ENCODE measurements at regions not wholly inside any gene's neighbourhood (a gene's known extent, or its start where the extent isn't known, plus 50 kb on each side); places are given as distances from the start of the nearest gene placed in this dataset.

DNA sequence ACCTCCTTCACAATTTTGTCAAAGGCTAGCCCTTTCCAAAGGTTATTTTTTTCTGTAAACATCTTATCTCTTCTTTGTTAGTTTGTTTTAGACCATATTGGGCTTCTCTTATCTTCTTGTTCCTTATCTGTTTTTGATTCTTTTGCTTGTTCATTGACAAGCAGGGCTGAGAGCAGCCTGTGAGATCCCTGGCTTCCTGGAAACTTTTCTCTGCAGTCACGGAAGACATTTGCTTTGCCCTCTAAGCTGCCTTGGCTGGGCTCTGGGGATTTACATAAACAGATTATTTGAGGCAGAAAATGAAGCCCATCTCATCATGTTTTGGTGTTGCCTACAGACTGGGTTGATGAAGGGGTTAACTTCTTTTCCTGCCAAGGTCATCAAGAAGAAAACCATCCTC is 157.4 kb upstream of the AMOT start:
- DNase-seq (ENCODE audit: low spot score) (no peak), ATAC-seq (no peak), FAIRE-seq (no peak)
- POLR2A ChIA-PET: no interaction called here
- CTCF ChIA-PET (ENCODE audit: low intra/inter-chr PET ratio, low total read pairs): no interaction called here
- Histone ChIP-seq H3K4me1 (ENCODE audit: insufficient read depth, low read length) (no peaks in the 10 kb centered on the region), H4K20me1 (ENCODE audit: insufficient read depth, low read length) (no peaks in the 10 kb centered on the region), H3K27ac (ENCODE audit: extremely low read length, insufficient read depth, low read length) (no peak overlapping the region), H3K4me3 (replicated peaks in 1 of 3; ENCODE audit: insufficient read depth in 1 of 3, low read depth in 2 of 3, low read length in 3 of 3) (no peak overlapping the region), H3K9ac (ENCODE audit: insufficient read depth, low read depth, low read length) (no peak overlapping the region), H2AFZ (ENCODE audit: low read length) (no peak overlapping the region), H3K4me2 (ENCODE audit: low read depth, low read length) (no peak overlapping the region), H3K9me3 (ENCODE audit: low read length) (no peaks in the 10 kb centered on the region), H3K27me3 (ENCODE audit: control insufficient read depth in 1 of 2, insufficient read depth in 2 of 2, low read length in 2 of 2) (no peaks in the 10 kb centered on the region), H3K79me2 (ENCODE audit: insufficient read depth, low read length) (no peaks in the 10 kb centered on the region), H3K36me3 (replicated peaks in 1 of 2; ENCODE audit: control insufficient read depth in 1 of 2, insufficient read depth in 2 of 2, low read length in 2 of 2) (no peaks in the 10 kb centered on the region)
- no TSS peak for BruUV-seq (replicated peaks)
- in situ Hi-C loops (cut with HindIII; ENCODE audit: extremely low pct_ligation_motif_present, low pct_unique_long_range_greater_than_20kb): no loop called here
- intact Hi-C loops (cut with micrococcal nuclease; ENCODE audit: unreplicated experiment): no loop called here
- no peak for TF ChIP-seq ARNTL (CRISPR knock-in tag; IDR thresholded peaks at IDR 0.05)
- TF ChIP-seq, protein P1, sequence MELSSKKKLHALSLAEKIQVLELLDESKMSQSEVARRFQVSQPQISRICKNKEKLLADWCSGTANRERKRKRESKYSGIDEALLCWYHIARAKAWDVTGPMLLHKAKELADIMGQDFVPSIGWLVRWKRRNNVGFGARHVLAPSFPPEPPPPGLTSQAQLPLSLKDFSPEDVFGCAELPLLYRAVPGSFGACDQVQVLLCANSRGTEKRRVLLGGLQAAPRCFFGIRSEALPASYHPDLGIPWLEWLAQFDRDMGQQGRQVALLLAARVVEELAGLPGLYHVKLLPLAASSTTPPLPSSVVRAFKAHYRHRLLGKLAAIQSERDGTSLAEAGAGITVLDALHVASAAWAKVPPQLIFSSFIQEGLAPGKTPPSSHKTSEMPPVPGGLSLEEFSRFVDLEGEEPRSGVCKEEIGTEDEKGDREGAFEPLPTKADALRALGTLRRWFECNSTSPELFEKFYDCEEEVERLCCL (CRISPR knock-in tag; IDR thresholded peaks at IDR 0.05; ENCODE audit: borderline replicate concordance): no peak
- TF ChIP-seq, protein P2, sequence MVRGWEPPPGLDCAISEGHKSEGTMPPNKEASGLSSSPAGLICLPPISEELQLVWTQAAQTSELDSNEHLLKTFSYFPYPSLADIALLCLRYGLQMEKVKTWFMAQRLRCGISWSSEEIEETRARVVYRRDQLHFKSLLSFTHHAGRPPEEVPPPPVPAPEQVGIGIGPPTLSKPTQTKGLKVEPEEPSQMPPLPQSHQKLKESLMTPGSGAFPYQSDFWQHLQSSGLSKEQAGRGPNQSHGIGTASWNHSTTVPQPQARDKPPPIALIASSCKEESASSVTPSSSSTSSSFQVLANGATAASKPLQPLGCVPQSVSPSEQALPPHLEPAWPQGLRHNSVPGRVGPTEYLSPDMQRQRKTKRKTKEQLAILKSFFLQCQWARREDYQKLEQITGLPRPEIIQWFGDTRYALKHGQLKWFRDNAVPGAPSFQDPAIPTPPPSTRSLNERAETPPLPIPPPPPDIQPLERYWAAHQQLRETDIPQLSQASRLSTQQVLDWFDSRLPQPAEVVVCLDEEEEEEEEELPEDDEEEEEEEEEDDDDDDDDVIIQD (CRISPR knock-in tag; IDR thresholded peaks at IDR 0.05; ENCODE audit: low read depth): no peak
- TF ChIP-seq YY1 (IDR thresholded peaks at IDR 0.05; ENCODE audit: insufficient read depth, insufficient replicate concordance, low read depth, low read length): no peak
- TF ChIP-seq HNRNPUL1 (IDR thresholded peaks at IDR 0.05; ENCODE audit: low read depth, low read length): no peak
- no peak for TF ChIP-seq ZNF883 (CRISPR knock-in tag; IDR thresholded peaks at IDR 0.05; ENCODE audit: not compliant biosample characterization)
- TF ChIP-seq SYNCRIP (IDR thresholded peaks at IDR 0.05; ENCODE audit: insufficient read depth, low read depth, low read length): no peak
- no peak for TF ChIP-seq NONO (IDR thresholded peaks at IDR 0.05)
- TF ChIP-seq NONO (CRISPR knock-in tag; conservative IDR thresholded peaks at IDR 0.05): no peak
- no peak for TF ChIP-seq ZNF264 (CRISPR knock-in tag; IDR thresholded peaks at IDR 0.05)
- no peak for TF ChIP-seq CBFB (CRISPR knock-in tag; IDR thresholded peaks at IDR 0.05)
- TF ChIP-seq, protein P3, sequence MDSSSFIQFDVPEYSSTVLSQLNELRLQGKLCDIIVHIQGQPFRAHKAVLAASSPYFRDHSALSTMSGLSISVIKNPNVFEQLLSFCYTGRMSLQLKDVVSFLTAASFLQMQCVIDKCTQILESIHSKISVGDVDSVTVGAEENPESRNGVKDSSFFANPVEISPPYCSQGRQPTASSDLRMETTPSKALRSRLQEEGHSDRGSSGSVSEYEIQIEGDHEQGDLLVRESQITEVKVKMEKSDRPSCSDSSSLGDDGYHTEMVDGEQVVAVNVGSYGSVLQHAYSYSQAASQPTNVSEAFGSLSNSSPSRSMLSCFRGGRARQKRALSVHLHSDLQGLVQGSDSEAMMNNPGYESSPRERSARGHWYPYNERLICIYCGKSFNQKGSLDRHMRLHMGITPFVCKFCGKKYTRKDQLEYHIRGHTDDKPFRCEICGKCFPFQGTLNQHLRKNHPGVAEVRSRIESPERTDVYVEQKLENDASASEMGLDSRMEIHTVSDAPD (CRISPR knock-in tag; IDR thresholded peaks at IDR 0.05): no peak
- WGBS (ENCODE audit: low lambda C conversion rate): 0% methylated on average over 1 of the region's 1 CpG
